ENCODE measurements at regions not wholly inside any gene's neighbourhood (a gene's known extent, or its start where the extent isn't known, plus 50 kb on each side); places are given as distances from the start of the nearest gene placed in this dataset.
"Not testable (repeated sequence)": the region's sequence is repeated elsewhere in the genome, so short reads cannot be mapped to it uniquely, and the experiment has no call there.

DNA sequence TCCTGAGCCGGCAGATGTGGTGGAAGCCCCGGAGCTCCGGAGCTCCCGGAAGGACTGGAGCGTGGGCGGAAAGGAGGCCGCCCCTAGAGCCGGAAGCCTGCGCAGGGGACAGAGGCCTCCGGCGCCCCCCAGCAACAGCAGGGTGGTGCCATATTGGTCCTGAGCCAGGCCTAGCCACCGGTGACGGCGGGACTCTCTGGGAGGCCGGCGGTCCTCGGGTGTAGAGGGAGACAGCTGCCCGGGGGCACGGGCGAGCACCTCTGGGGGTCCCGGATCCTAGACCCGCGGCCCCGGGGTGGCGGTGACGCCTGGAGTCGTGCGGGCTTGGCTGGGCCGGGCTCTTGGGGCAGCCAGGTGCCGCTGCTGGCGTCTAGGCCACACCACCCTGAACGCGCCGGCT is 1472.2 kb downstream of the FOXD4L5 start:
- DNase-seq (ENCODE audit: low spot score), result not testable (repeated sequence)

DNA sequence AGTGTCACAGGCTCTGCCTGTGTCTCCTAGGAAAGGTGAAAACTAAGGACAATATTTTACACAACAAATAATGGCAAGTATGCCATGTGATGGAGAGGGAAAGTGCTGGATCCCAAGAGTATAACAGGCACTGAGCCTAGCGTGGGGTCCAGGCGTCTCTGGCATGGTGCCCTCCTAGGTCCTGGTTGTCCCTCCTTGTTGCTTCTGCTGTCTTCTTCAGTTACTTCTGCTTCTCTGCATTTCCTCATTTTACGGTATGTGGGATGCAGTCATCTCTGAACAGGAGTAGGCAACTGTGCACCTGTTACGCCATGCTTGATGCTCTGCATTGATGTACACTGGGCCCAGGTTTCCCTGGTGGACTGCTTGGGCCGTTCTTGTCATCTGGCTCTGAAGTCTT is 1480.8 kb downstream of the FOXD4L5 start:
- DNase-seq (ENCODE audit: low spot score), result not testable (repeated sequence)

DNA sequence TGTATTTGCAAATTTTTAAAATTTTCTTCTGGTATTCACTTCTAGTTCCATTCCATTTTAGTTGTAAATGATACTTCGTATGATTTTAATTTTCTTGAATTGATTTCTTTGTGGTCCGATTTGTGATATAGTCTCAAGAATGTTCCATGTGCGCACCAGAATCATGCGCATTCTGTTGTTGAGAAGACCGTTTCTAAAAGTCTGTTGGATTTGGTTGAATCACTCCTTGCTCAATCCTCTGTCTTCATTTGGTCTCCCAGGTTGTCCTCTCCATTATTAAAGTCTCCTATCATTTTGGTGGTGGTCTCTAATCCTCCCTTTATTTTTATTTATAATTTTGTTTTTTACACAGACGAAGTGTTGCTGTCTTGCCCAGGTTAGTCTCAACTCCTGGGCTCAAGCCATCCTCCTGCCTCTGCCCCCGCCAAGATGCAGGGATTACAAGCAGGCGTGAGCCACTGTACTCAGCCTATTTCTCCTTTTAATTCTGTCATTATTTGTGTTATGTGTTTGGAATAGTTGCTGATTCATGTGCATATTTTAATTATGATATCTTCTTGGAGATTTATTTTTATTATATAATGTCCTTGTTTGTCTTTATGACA is 1490.8 kb downstream of the FOXD4L5 start:
- not testable (repeated sequence) for DNase-seq (ENCODE audit: low spot score)

DNA sequence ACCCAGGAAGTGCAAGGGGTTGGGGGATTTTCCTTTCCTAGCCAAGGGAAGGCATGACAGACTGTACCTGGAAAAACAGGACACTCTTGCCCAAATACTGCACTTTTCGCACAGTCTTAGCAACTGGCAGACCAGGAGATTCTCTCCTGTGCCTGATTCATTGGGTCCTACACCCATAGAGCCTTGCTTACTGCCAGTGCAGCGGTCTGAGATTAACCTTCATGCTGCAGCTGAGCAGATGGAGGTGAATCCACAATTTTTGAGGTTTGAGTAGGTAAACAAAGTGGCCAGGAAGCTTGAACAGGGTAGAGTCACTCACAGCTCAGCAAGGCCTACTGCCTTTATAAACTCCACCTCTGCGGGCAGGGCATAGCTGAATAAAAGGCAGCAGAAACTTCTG is 1497.6 kb downstream of the FOXD4L5 start:
- DNase-seq (ENCODE audit: low spot score), result not testable (repeated sequence)

DNA sequence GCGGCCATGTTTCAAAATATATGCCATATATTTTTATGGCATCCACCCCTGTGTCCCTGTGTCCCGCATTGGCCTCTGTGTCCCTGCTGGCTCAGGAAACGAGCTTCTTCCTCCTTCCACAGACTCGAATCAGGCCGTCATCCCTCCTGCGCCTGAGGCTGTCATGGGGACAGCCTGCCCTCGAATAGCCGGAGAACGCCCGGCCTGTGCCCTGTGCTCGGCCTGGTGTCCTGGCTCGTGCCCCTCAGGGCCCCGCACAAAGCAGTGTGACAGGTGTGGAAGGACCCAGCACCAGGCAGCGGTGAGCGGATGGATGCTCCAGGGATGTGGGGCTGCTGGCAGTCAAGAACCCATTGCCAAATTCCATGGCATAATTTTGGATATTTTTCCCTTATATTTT is 1500.0 kb downstream of the FOXD4L5 start:
- DNase-seq (ENCODE audit: low spot score), result not testable (repeated sequence)

DNA sequence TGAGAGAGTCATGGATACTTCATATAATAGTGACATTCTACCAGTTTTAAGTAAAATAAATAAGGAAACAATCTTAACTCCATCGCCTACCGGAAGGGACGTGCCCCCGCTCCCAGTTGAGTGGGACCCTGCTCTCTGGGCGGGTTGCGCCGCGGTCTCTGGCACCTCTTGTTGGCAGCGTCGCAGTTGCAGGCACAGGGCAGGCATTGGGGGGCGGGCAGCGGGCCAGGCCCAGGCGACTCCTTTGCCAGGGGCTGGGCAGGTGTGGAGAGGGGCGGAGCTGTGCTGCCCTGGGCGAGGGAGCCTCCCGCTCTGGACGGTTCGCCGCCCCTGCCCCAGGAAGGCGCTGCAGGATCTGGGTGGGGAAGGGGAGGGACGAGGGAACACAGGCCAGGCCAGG is 1500.6 kb downstream of the FOXD4L5 start:
- DNase-seq (ENCODE audit: low spot score), result not testable (repeated sequence)

DNA sequence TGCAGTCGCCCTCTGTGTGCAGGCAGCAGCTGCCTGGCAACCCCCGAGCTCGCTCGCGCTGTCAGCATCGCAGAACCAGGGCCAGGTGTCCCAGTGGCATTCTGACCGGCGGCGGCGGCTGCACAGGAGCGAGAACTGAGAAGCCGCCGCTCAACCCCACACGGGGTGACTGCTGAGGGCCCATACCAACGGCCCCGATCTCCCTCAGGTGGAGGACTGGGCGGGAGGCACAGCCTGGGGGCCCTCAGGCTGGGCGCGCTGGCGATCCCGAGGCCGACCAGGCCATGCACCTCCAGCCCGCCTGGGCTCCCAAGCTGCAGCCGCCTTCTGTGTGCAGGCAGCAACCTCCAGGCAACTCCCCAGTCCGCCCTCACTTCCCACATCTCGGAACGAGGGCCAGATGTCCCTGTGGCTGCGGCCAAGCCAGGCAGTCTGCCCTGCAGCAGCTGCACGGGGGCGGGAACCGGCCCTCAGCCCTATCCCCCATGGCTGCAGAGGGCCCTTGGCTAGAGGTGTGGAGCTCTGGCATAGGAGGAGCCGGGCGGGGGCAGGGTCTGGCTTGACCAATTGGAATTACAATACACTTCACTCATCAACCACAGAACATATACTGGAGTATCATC is 1503.1 kb downstream of the FOXD4L5 start:
- DNase-seq (ENCODE audit: low spot score), result not testable (repeated sequence)

DNA sequence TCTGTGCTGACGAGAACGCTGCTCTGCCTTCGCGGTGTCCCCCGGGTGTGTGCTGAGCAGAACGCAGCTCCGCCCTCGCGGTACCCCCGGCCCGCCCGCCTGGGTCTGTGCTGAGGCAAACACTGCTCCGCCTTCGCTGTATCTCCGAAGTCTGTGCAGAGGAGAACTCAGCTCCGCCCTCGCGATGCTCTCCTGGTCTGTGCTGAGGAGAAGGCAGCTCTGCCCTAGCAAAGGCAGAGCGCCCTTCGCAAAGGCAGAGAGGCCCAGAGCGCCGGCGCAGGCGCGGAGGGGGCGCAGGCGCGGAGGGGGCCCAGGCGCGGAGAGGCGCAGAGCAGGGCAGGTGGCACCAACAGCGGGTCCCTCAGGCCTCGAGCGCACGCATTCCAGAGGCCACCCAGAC is 1503.6 kb downstream of the FOXD4L5 start:
- DNase-seq (ENCODE audit: low spot score), result peak; percentile 33

DNA sequence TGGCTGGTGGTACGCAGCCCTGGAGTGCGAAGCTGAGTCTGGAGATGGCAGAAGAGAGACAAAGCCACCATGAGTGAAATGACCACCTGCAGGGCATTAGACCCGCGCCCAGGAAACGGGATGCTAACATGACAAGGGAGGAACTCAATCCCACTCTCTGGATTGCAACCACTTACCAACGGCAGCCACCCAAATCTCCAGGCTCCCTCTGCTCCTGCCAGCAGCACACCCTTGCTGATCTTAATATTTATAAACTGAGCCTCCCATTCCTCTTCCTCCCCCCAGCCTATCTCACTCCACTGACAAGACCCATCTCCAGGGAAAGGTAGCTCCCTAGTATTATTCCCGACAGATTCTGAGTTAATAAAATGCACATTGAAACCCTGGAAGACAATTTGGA is 1508.8 kb downstream of the FOXD4L5 start:
- not testable (repeated sequence) for DNase-seq (ENCODE audit: low spot score)

DNA sequence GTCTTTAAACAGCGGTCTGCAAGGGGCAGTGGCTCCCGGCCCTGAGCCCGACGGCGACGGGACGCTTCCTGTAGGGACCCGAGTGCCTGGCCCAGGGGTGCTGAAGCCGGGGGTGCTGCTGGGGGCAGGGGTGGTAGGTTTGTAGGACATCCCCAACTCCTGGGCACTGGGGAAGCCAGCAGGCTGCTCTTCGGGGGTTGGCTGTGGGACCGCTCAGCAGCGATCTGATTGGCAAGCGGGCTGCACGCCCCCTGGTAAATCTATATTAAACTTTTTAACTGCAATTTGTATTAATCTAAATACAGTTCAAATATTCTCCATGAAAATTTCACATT is 1510.0 kb downstream of the FOXD4L5 start:
- DNase-seq (ENCODE audit: low spot score), result not testable (repeated sequence)

DNA sequence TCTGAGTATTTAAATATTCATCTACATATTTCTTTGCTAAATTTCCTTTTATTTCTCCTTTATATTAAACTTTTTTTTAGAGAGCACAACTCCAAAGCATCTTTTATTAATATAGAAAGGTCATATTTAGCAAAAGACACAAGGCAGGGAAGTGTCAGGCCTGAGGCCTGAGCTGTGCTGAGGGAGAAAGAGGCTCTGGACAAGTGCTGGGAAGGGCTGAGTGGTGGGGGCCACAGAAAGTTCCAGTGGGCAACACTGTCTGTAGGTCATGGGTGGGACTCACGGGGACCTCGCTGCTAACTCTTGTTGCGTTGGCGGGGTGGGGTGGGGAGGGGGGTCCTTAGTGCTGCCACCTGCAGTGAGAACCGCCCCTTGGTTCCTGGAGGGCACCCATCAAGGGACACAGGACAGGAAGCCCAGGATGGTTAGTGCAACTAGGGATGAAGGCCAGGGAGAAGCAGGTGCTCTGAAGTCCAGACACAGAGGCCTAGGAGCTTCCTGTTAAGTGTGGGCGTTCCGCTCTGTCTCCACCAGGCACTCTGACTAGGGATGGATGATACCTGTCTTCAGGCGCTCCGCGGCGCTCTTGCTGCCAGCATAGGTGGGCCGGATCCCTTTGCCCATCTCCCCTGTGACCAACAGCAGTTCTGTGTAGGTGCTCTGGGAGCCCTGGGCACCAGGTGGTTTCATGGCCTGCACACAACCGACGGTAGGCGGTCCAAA is 1510.5 kb downstream of the FOXD4L5 start:
- not testable (repeated sequence) for DNase-seq (ENCODE audit: low spot score)

DNA sequence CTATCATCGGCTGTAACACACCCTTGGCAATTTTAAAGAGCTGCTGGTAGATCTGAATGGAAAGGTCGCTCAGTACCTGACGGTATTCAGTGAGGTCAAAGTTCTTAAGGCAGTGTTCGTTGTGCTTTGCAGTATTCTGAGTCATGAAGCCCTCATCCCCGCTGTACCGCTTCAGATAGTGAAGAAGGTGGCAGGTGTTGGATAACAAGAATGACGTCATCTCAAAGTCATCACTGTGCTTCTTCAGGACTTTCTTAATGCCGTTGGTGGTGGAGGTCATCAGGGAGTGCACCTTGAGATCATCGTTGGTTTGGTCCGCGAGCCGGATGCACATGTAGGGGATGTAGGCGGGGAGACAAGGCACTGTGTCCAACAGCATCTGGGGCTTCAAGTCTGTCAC is 1522.8 kb downstream of the FOXD4L5 start:
- not testable (repeated sequence) for DNase-seq (ENCODE audit: low spot score)

DNA sequence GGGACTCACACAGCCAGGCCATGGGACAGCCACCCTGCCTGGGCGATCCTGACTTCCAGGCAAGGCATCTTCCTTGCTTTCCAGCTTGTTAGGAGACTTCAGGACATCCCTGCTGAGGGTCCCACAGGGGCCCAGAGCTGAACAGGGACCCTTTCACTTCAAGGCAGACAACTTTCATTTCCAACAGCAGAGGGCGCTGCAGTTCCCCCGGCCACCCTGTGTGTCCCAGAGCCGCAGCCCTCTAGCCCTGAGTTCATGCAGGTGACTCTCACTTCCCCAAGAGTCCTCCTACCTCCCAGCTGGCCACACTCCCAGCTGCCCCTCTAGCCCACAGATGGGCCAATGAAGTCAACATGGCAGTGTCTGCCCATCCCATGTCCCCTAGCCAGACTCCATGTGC is 1556.0 kb downstream of the FOXD4L5 start:
- peak; percentile 47 for DNase-seq (ENCODE audit: low spot score)

DNA sequence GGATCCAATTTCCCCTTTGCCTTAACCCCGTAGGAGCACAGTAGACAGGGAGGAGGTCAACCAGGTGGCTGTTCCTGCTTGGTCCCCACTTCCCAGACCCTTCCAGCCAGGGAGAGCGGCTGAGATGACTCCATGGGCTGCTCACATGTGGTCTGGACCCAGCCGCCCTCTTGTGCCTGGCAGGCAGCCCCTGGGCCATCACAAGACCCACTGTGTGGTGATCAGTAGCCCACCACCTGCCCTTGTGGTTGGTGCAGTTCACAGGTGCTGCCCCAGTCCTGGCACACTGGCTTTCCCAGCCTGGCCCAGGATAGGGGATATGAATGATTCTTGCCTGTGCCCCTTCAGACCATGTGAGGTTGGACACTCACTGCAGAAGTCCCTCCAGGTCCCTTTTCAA is 1556.7 kb downstream of the FOXD4L5 start:
- no peak for DNase-seq (ENCODE audit: low spot score)

DNA sequence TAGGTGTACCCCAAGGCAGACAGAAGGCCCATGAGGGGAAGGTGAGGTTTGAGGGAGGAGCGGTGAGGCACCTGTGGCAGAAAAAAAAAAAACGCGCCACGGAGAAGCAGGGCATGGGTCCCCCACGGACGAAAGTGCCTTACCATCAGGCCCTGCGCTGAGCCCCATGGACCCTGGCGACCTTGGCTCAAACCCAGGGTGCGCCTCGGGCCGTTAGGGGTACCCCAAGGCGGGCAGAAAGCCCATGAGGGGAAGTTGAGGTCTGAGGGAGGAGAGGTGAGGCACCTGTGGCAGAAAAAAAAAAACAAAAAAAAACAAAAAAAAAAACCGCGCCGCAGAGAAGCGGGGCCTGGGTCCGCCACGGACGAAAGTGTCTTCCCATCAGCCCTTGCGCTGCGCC is 1576.7 kb downstream of the FOXD4L5 start:
- DNase-seq (ENCODE audit: low spot score), result not testable (repeated sequence)

DNA sequence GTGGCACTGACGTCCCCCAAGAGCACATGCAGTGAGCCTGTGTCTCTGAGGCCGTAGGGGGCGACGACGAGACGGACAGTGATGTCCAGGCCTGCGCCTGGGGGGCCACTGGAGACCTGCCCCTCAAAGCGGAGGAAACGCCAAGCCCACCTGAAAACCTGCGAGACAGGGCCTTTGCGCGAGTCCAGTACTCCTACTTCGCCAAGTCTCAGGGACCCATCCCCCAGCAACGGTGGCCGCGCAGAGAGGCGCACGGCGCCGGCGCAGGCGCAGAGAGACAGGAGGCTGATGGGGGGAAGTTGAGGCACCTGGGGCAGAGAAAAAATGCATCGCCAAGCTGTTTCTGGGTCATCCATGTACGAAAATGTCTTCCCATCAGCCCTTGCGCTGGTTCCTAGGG is 1580.6 kb downstream of the FOXD4L5 start:
- DNase-seq (ENCODE audit: low spot score), result not testable (repeated sequence)

DNA sequence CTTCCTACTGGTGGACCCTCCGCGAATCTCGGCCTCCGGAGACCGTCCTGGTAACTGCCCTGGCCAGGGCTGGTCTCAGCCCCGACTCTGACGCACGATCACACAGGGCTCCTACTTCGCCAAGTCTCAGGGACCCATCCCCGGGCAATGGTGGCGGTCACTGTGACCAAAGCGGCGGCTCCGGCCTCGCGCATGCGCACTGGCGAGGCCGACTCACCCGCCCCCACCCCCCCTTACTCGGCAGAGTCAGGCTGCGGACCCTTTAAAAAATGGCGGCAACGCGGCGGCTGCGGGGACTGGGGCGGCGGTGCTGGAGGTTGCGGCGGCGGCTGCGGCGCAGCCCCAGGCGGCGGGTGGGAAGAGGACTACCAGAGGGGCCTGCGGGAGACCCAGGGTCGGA is 1581.3 kb downstream of the FOXD4L5 start:
- peak; percentile 7 for DNase-seq (ENCODE audit: low spot score)

DNA sequence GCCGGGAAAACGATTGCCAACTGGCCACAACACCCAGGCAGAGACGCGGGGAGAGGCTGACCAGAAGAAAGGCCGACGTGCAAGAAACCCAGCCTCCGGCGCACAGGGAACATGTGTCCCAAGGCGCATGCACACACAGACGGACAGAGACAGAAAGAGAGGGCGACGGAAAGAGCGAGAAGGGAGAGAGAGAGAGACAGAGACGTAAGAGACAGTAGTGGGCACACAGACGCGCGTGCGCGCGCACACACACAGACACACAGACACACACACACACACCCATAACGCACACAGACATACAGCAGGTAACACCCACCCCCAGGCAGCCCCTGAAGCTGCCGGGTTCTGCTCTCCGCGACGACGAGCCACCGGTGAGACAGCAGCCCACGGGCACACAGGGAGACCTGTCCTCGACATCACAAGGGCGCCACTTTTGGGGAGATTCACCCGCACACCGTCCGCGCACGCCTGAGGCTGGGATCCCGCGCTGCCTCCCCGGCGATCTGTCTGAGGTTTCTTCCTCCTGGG is 1581.8 kb downstream of the FOXD4L5 start:
- not testable (repeated sequence) for DNase-seq (ENCODE audit: low spot score)
